SK-N-MC (cell line): ENCODE measurements at regions not wholly inside any gene's neighbourhood (a gene's known extent, or its start where the extent isn't known, plus 50 kb on each side); places are given as distances from the start of the nearest gene placed in this dataset.

Experiments used
- EZH2 ChIP-seq: fragments of 200-600 bp; sonication (generic); IDR thresholded peaks from one replicate; pipeline ENCODE4 v1.6.1; 2017; ENCODE audit warnings: antibody characterized with exemption
- FOXP2 ChIP-seq: optimal IDR thresholded peaks from 2 replicates; pipeline ENCODE3; 2011; ENCODE audit warnings: mild to moderate bottlenecking, moderate library complexity; ENCODE audit not compliant: insufficient read depth; ENCODE audit errors: extremely low read length, control extremely low read depth
- POLR2AphosphoS5 ChIP-seq: IDR thresholded peaks from 2 replicates; pipeline ENCODE4 v1.6.1; 2012; ENCODE audit warnings: mild to moderate bottlenecking, low read depth, low read length, borderline replicate concordance

- no peak for TF ChIP-seq EZH2
- no peak for TF ChIP-seq FOXP2
- TF ChIP-seq POLR2AphosphoS5 = no peak
These were observed 139.2 kb downstream of the NTMT2 start for GRCh38 chr1:170284951-170285350.
